GM20431 (cell line): ENCODE measurements at regions not wholly inside any gene's neighbourhood (a gene's known extent, or its start where the extent isn't known, plus 50 kb on each side); places are given as distances from the start of the nearest gene placed in this dataset.

Source experiments
- in situ Hi-C: fragments of 300-500 bp; cut with MseI, MboI; formaldehyde crosslinking; loops from one replicate; pipeline ENCODE4 v1.15.0; 2020; ENCODE audit warnings: low sequenced_read_pairs; ENCODE audit not compliant: unreplicated experiment

- in situ Hi-C loops: no loop called here
These were observed 807.0 kb upstream of the SOX9 start for GRCh38 chr17:71313866-71314265.

GRCh38 chr17:71315568-71315967, 805.3 kb upstream of the SOX9 start:
- in situ Hi-C loops: no loop called here

GRCh38 chr17:71316176-71316897, 804.5 kb upstream of the SOX9 start:
- in situ Hi-C loops: no loop called here

- in situ Hi-C loops: no loop called here
These were observed 800.6 kb upstream of the SOX9 start for GRCh38 chr17:71320009-71320796.

GRCh38 chr17:71325117-71325516, 795.7 kb upstream of the SOX9 start:
- in situ Hi-C loops: no loop called here

- in situ Hi-C loops: no loop called here
These were observed 794.9 kb upstream of the SOX9 start for GRCh38 chr17:71325886-71326285.

- in situ Hi-C loops: no loop called here
These were observed 793.3 kb upstream of the SOX9 start for GRCh38 chr17:71327376-71328059.

- in situ Hi-C loops: no loop called here
These were observed 791.3 kb upstream of the SOX9 start for GRCh38 chr17:71329310-71330098.

GRCh38 chr17:71330099-71330375, 790.8 kb upstream of the SOX9 start:
- in situ Hi-C loops: no loop called here

- in situ Hi-C loops: no loop called here
These were observed 789.0 kb upstream of the SOX9 start for GRCh38 chr17:71331754-71332325.

GRCh38 chr17:71334048-71334751, 786.6 kb upstream of the SOX9 start:
- in situ Hi-C loops: no loop called here

GRCh38 chr17:71335212-71335611, 785.6 kb upstream of the SOX9 start:
- in situ Hi-C loops: no loop called here

GRCh38 chr17:71337938-71338337, 782.9 kb upstream of the SOX9 start:
- in situ Hi-C loops: no loop called here

GRCh38 chr17:71338396-71338795, 782.4 kb upstream of the SOX9 start:
- in situ Hi-C loops: no loop called here

GRCh38 chr17:71339206-71339605, 781.6 kb upstream of the SOX9 start:
- in situ Hi-C loops: no loop called here

GRCh38 chr17:71342737-71343136, 778.1 kb upstream of the SOX9 start:
- in situ Hi-C loops: no loop called here

- in situ Hi-C loops: no loop called here
These were observed 770.8 kb upstream of the SOX9 start for GRCh38 chr17:71349908-71350600.

- in situ Hi-C loops: no loop called here
These were observed 760.5 kb upstream of the SOX9 start for GRCh38 chr17:71360301-71360700.
